ENCODE measurements at regions not wholly inside any gene's neighbourhood (a gene's known extent, or its start where the extent isn't known, plus 50 kb on each side); places are given as distances from the start of the nearest gene placed in this dataset.

- no peak for TF ChIP-seq CTCF (conservative IDR thresholded peaks at IDR 0.05)
- TF ChIP-seq ZFX (IDR thresholded peaks at IDR 0.05) = no peak
These were observed 96.2 kb downstream of the NPTX2 start for GRCh38 chr7:98713165-98713810.
